ENCODE measurements at regions not wholly inside any gene's neighbourhood (a gene's known extent, or its start where the extent isn't known, plus 50 kb on each side); places are given as distances from the start of the nearest gene placed in this dataset.
"Not testable (repeated sequence)": the region's sequence is repeated elsewhere in the genome, so short reads cannot be mapped to it uniquely, and the experiment has no call there.

DNA sequence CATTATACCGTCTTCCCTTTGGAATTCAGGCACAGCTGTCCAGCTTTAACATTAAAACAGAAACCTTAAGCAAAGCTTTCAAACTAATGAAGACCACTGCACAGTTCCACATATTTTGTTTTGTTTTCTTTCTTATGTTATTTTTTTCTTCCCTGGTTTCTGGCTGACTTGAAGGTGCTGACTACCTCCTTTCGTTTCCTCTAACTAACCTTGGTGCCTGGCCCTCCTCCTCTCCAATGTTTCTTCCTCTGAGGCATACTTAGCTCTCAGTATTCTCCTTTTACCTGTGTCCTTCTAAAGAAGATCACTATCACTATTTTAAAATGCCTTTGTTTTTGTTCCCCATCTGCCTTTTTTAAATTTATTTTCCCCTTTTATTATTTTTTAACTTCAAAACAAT is 433.3 kb upstream of the SPHKAP start:
- peaks cover 10% of the 10 kb centered on the region for H3K9me3 Mint-ChIP-seq
- no peaks in the 10 kb centered on the region for H3K27me3 Mint-ChIP-seq (ENCODE audit: low read depth)
- no peak overlapping the region for H3K4me3 Mint-ChIP-seq
- H3K27ac Mint-ChIP-seq, result no peak overlapping the region
- H3K36me3 Mint-ChIP-seq (ENCODE audit: low read depth), result no peaks in the 10 kb centered on the region
- no peaks in the 10 kb centered on the region for H3K4me1 Mint-ChIP-seq (ENCODE audit: low read depth)

DNA sequence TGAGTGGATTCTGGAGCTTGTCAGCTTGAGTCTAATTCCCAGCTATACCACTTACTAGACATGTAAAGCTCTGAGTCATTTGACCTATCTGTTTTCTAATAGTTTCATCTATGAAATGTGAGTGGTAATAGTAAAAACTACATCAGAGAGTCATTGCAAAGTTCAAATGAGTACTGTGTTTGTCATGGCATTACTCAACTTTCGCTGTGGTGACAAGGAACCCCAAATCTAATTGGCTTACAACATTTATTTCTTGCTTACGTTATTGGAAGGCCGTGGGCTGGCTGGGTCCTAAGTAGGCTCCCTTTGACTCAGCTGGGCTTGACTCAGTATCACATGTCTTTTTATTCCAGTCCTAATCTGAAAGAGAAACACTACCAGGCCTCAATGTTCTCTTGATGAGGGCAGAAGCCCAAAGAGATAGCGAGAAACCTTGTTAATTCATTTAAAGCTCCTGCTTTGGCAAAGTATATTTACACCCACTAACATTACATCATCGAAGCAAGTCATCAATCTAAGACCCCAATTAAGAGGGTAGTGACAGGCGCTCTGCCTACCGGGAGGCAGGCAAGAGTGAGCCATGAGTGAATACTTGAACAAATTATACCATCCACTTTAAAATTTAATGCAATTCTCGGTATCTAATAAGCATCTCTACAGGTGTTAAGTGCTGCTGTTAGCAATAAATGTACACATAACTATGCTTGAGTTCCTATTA is 431.8 kb upstream of the SPHKAP start:
- Mint-ChIP-seq H3K27ac (no peak overlapping the region), H3K27me3 (ENCODE audit: low read depth) (no peaks in the 10 kb centered on the region), H3K36me3 (ENCODE audit: low read depth) (no peaks in the 10 kb centered on the region), H3K4me1 (ENCODE audit: low read depth) (no peaks in the 10 kb centered on the region), H3K9me3 (peaks cover 10% of the 10 kb centered on the region), H3K4me3 (no peak overlapping the region)

DNA sequence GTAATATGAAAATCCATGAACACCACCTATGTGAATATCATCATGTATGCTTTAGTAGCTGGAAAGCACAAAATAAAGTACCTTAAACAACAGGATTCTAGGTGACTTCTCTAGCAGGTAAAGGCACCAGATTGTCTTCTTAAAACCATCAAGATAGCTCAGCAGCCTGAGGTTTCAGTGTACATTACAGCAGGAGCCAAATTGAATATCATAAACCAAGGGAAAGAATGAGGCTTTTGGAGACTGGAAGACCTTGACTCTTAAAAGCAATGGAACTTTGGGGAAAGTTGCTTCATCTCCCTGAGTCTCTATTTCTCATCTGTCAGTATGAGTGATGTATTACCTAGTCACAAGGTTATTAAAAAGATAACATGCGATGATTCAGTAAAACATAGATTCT is 429.7 kb upstream of the SPHKAP start:
- Mint-ChIP-seq H3K4me3 (no peak overlapping the region), H3K36me3 (ENCODE audit: low read depth) (no peaks in the 10 kb centered on the region), H3K27me3 (ENCODE audit: low read depth) (no peaks in the 10 kb centered on the region), H3K9me3 (peaks cover 8% of the 10 kb centered on the region), H3K27ac (no peak overlapping the region), H3K4me1 (ENCODE audit: low read depth) (no peaks in the 10 kb centered on the region)

GRCh38 chr2:228602288-228602687 is 420.8 kb upstream of the SPHKAP start:
- peaks cover 9% of the 10 kb centered on the region for H3K9me3 Mint-ChIP-seq
- no peak overlapping the region for H3K27ac Mint-ChIP-seq
- H3K36me3 Mint-ChIP-seq (ENCODE audit: low read depth), result no peaks in the 10 kb centered on the region
- H3K27me3 Mint-ChIP-seq (ENCODE audit: low read depth), result no peaks in the 10 kb centered on the region
- no peaks in the 10 kb centered on the region for H3K4me1 Mint-ChIP-seq (ENCODE audit: low read depth)
- H3K4me3 Mint-ChIP-seq, result no peak overlapping the region

DNA sequence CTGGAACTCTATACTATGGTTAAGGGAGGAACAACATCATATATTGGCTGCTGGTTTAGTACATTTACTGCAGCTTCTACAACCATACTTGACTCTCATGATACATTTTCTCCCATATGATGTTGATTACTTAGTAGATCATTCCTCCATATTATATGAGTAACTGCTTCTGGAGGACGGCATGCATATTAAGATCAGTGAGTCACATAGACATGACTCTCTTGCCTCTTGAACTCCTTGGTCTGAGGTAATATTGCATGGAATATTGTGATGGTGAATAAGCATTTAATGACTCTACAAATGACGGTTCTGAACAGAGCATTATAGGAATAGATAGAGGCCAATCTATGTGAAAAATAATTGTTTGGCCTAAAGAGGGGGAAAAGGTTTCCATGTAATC is 418.8 kb upstream of the SPHKAP start:
- no peaks in the 10 kb centered on the region for H3K36me3 Mint-ChIP-seq (ENCODE audit: low read depth)
- peaks cover 14% of the 10 kb centered on the region for H3K9me3 Mint-ChIP-seq
- H3K27me3 Mint-ChIP-seq (ENCODE audit: low read depth), result no peaks in the 10 kb centered on the region
- H3K4me1 Mint-ChIP-seq (ENCODE audit: low read depth), result no peaks in the 10 kb centered on the region
- no peak overlapping the region for H3K27ac Mint-ChIP-seq
- H3K4me3 Mint-ChIP-seq, result no peak overlapping the region

DNA sequence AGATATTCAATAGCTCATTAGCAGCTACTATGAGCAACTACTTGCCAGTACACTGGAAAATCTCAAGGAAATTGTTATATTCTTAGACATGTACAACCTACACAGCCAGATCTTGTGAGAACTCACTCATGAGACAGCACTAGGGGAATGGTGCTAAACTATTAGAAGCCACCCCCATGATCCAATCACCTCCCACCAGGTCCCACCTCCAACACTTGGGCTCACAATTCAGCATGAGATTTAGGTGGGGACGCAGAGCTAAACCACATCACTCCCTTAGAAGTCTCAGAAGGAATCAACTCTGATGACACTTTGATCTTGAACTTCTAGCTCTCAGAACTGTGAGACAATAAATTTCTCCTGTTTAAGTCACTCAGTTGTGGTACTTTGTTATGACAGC is 418.3 kb upstream of the SPHKAP start:
- no peaks in the 10 kb centered on the region for H3K4me1 Mint-ChIP-seq (ENCODE audit: low read depth)

GRCh38 chr2:228599297-228599696 is 417.8 kb upstream of the SPHKAP start:
- H3K36me3 Mint-ChIP-seq (ENCODE audit: low read depth), result no peaks in the 10 kb centered on the region
- H3K9me3 Mint-ChIP-seq, result peaks cover 14% of the 10 kb centered on the region

More for the DNA sequence above, 418.3 kb upstream of the SPHKAP start:
- Mint-ChIP-seq H3K4me3 (no peak overlapping the region), H3K27me3 (ENCODE audit: low read depth) (no peaks in the 10 kb centered on the region), H3K27ac (no peak overlapping the region), H3K9me3 (peaks cover 14% of the 10 kb centered on the region), H3K36me3 (ENCODE audit: low read depth) (no peaks in the 10 kb centered on the region)

DNA sequence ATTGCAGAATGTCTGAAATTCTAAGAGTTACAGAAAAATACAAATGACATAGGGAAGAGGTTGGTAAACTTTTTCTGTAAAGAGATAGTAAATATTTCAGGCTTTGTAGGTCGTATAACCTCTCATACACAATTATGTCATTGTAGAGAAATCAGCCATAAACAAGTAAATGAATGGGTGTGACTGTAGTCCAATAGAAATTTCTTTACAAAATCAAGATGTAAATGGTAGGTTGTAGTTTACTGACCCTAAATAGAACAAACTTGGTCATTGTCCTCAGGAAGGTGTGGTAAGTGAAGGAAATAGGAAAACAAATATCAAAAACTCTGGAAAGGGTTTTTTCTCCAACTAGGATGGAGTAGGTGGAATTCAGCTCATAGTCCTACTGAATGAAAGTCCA is 415.5 kb upstream of the SPHKAP start:
- no peaks in the 10 kb centered on the region for H3K27me3 Mint-ChIP-seq (ENCODE audit: low read depth)
- no peak overlapping the region for H3K4me3 Mint-ChIP-seq
- peaks cover 14% of the 10 kb centered on the region for H3K9me3 Mint-ChIP-seq
- H3K27ac Mint-ChIP-seq, result no peak overlapping the region
- H3K36me3 Mint-ChIP-seq (ENCODE audit: low read depth), result no peaks in the 10 kb centered on the region
- no peaks in the 10 kb centered on the region for H3K4me1 Mint-ChIP-seq (ENCODE audit: low read depth)

More at GRCh38 chr2:228599297-228599696, 417.8 kb upstream of the SPHKAP start:
- H3K4me3 Mint-ChIP-seq, result no peak overlapping the region
- H3K27ac Mint-ChIP-seq, result no peak overlapping the region
- no peaks in the 10 kb centered on the region for H3K4me1 Mint-ChIP-seq (ENCODE audit: low read depth)
- H3K27me3 Mint-ChIP-seq (ENCODE audit: low read depth), result no peaks in the 10 kb centered on the region

DNA sequence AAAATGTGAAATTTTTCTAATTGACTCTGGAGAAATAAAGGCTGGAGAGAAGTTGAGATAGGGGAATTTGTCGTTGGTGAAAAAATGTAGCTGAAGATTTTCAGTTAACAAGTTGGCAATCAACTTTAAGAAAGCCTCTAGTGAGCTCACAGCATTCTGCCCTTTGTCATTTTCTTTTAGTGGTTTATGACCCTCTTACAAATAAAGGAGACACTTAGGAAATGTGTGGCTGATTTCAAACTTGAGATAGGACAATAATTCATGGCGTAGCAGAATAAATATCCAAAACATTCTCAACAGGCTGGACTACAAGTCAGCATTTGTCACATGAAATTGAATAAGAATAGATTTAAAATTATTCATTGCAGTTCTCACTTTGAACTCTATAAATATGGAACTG is 412.5 kb upstream of the SPHKAP start:
- no peaks in the 10 kb centered on the region for H3K36me3 Mint-ChIP-seq (ENCODE audit: low read depth)

GRCh38 chr2:228592925-228593324 is 411.4 kb upstream of the SPHKAP start:
- Mint-ChIP-seq H3K27me3 (ENCODE audit: low read depth) (no peaks in the 10 kb centered on the region), H3K9me3 (peaks cover 14% of the 10 kb centered on the region), H3K4me1 (ENCODE audit: low read depth) (no peaks in the 10 kb centered on the region), H3K36me3 (ENCODE audit: low read depth) (no peaks in the 10 kb centered on the region), H3K27ac (no peak overlapping the region), H3K4me3 (no peak overlapping the region)

More for the DNA sequence above, 412.5 kb upstream of the SPHKAP start:
- no peaks in the 10 kb centered on the region for H3K4me1 Mint-ChIP-seq (ENCODE audit: low read depth)
- H3K4me3 Mint-ChIP-seq, result no peak overlapping the region
- H3K9me3 Mint-ChIP-seq, result peaks cover 8% of the 10 kb centered on the region
- H3K27ac Mint-ChIP-seq, result no peak overlapping the region
- no peaks in the 10 kb centered on the region for H3K27me3 Mint-ChIP-seq (ENCODE audit: low read depth)

- H3K27ac Mint-ChIP-seq, result no peak overlapping the region
- no peaks in the 10 kb centered on the region for H3K27me3 Mint-ChIP-seq (ENCODE audit: low read depth)
- peaks cover 10% of the 10 kb centered on the region for H3K9me3 Mint-ChIP-seq
- H3K4me3 Mint-ChIP-seq, result no peak overlapping the region
- H3K4me1 Mint-ChIP-seq (ENCODE audit: low read depth), result no peaks in the 10 kb centered on the region
- H3K36me3 Mint-ChIP-seq (ENCODE audit: low read depth), result no peaks in the 10 kb centered on the region
These were observed 409.2 kb upstream of the SPHKAP start for GRCh38 chr2:228590681-228591080.

DNA sequence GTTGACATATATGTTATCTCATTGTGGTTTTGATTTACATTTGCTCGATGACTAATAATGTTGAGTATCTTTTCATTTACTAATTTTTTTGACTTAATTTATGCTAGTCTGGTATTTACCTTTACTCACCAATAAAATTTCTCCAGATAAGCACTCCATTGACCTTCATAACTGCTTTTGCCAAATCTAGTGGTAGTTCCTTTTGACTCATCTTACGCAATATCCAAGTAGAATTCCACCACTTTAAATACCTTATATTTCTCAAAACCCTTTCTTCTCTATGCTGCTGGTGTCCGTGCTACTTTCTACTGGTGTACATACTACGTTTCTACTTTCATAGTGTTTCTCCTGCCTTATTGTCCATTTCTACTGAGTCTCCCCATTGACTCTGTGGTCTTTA is 407.6 kb upstream of the SPHKAP start:
- Mint-ChIP-seq H3K9me3 (peaks cover 14% of the 10 kb centered on the region), H3K4me1 (ENCODE audit: low read depth) (no peaks in the 10 kb centered on the region), H3K27ac (no peak overlapping the region), H3K36me3 (ENCODE audit: low read depth) (no peaks in the 10 kb centered on the region), H3K27me3 (ENCODE audit: low read depth) (no peaks in the 10 kb centered on the region), H3K4me3 (no peak overlapping the region)

GRCh38 chr2:228581731-228582130 is 400.2 kb upstream of the SPHKAP start:
- Mint-ChIP-seq H3K36me3 (ENCODE audit: low read depth) (no peaks in the 10 kb centered on the region), H3K9me3 (peaks cover 14% of the 10 kb centered on the region), H3K27me3 (ENCODE audit: low read depth) (no peaks in the 10 kb centered on the region), H3K4me3 (no peak overlapping the region), H3K27ac (no peak overlapping the region), H3K4me1 (ENCODE audit: low read depth) (no peaks in the 10 kb centered on the region)

DNA sequence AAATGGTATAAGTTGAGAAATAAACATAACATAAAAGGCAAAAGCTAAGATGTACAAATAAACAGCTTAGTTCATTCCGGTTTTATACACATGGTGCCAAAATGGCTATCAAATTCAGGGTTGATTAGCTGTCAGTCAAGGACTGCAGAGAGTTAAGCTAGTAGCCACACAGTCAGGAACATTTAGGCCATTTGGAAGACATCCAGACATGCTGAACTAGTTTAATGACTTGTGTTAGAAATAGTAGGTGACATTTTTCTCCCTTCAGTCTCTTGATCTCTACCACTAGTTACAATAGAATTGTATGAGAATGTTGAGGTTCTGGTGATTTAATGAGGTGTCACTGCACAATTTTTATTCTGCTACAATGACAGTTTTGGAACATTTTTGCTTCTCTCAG is 394.4 kb upstream of the SPHKAP start:
- H3K4me1 Mint-ChIP-seq (ENCODE audit: low read depth), result no peaks in the 10 kb centered on the region
- no peaks in the 10 kb centered on the region for H3K36me3 Mint-ChIP-seq (ENCODE audit: low read depth)

DNA sequence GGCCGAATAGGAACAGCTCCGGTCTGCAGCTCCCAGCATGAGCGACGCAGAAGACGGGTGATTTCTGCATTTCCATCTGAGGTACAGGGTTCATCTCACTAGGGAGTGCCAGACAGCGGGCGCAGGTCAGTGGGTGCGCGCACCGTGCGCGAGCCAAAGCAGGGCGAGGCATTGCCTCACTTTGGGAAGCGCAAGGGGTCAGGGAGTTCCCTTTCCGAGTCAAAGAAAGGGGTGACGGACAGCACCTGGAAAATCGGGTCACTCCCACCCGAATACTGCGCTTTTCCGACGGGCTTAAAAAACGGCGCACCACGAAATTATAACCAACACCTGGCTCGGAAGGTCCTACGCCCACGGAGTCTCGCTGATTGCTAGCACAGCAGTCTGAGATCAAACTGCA is 386.8 kb upstream of the SPHKAP start:
- not testable (repeated sequence) for H3K27ac Mint-ChIP-seq

More for the DNA sequence above, 394.4 kb upstream of the SPHKAP start:
- H3K9me3 Mint-ChIP-seq, result peaks cover 13% of the 10 kb centered on the region
- H3K4me3 Mint-ChIP-seq, result no peak overlapping the region
- H3K27me3 Mint-ChIP-seq (ENCODE audit: low read depth), result no peaks in the 10 kb centered on the region
- no peak overlapping the region for H3K27ac Mint-ChIP-seq

DNA sequence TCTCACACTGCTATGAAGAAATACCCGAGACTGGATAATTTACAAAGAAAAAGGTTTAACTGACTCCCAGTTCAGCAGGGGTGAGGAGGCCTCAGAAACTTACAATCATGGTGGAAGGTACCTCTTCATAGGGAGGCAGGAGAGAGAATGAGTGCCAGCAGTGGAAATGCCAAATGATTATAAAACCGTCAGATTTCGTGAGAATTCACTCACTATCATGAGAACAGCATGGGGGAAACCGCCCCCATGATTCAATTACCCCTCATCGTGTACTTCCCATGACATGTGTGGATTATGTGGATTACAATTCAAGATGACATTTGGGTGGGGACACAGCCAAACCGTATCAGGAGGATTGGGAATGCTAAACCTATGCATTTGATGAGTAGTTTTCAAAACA is 380.3 kb upstream of the SPHKAP start:
- no peaks in the 10 kb centered on the region for H3K4me1 Mint-ChIP-seq (ENCODE audit: low read depth)
- H3K9me3 Mint-ChIP-seq, result peaks cover 4% of the 10 kb centered on the region
- no peak overlapping the region for H3K4me3 Mint-ChIP-seq
- no peaks in the 10 kb centered on the region for H3K36me3 Mint-ChIP-seq (ENCODE audit: low read depth)
- H3K27me3 Mint-ChIP-seq (ENCODE audit: low read depth), result no peaks in the 10 kb centered on the region
- no peak overlapping the region for H3K27ac Mint-ChIP-seq

More for the DNA sequence above, 386.8 kb upstream of the SPHKAP start:
- not testable (repeated sequence) for H3K27me3 Mint-ChIP-seq (ENCODE audit: low read depth); H3K9me3 Mint-ChIP-seq; H3K4me3 Mint-ChIP-seq; H3K36me3 Mint-ChIP-seq (ENCODE audit: low read depth); H3K4me1 Mint-ChIP-seq (ENCODE audit: low read depth)

Measured in T-helper 1 cell treated with Interleukin-12 subunit alpha and Interleukin-12 subunit beta and Interleukin-4 antibody, amounts not matched to agents 30 μg/mL and 1 μg/mL, for 36 hours (primary cell).